Caco-2 (cell line): ENCODE measurements at regions not wholly inside any gene's neighbourhood (a gene's known extent, or its start where the extent isn't known, plus 50 kb on each side); places are given as distances from the start of the nearest gene placed in this dataset. TPM values are rescaled to one million over a fixed set of nuclear protein-coding genes. Genes with fewer than 3 reads are reported as not detected.

Experiments
- BruUV-seq: library from RNA; stranded (reverse); fragments of 400-500 nt; replicated peaks from 2 replicates; lab custom pipeline; 2021; lab: Mats Ljungman, UMichigan
- CTCF ChIA-PET: fragments of 300-600 bp; sonication (Branson Sonifier 250); formaldehyde crosslinking; loops from one replicate; lab custom pipeline; 2022; ENCODE audit warnings: antibody characterized with exemption; lab: Charles Lee
- POLR2A ChIA-PET: fragments of 300-600 bp; sonication (Branson Sonifier 250); formaldehyde crosslinking; loops from one replicate; lab custom pipeline; 2022; ENCODE audit warnings: antibody characterized with exemption; lab: Charles Lee
- DNase-seq, 2 experiments: peaks; one replicate each; pipeline versions ENCODE4 v3.0.0 to v3.0.0-alpha.2; 2020 to 2022
- H3K27me3 ChIP-seq: replicated peaks from 2 replicates; pipeline ENCODE4 v1.6.0; 2011; ENCODE audit warnings: low read length; ENCODE audit not compliant: control insufficient read depth, insufficient read depth
- H3K36me3 ChIP-seq: 2 replicates; pipeline ENCODE4 v1.5.1; 2011; ENCODE audit warnings: low read length; ENCODE audit not compliant: control insufficient read depth, insufficient read depth
- H3K4me1 ChIP-seq: fragments of 250-450 bp; sonication (Bioruptor Pico); 2 replicates; pipeline ENCODE4 v1.5.1; 2020; ENCODE audit warnings: mild to moderate bottlenecking
- H3K4me3 ChIP-seq: 2 replicates; pipeline ENCODE4 v1.5.1; 2011; ENCODE audit warnings: low read depth, mild to moderate bottlenecking, control low read depth, low read length
- H3K9me3 ChIP-seq: fragments of 250-450 bp; sonication (Bioruptor Pico); 2 replicates; pipeline ENCODE4 v1.5.1; 2020; ENCODE audit warnings: mild to moderate bottlenecking, moderate library complexity
- H3K27ac Mint-ChIP-seq: one replicate; pipeline ENCODE4 v1.8.0; 2022; ENCODE audit warnings: mixed read lengths; ENCODE audit not compliant: unreplicated experiment
- H3K27me3 Mint-ChIP-seq: one replicate; pipeline ENCODE4 v1.8.0; 2022; ENCODE audit warnings: mixed read lengths; ENCODE audit not compliant: insufficient read depth, unreplicated experiment
- H3K36me3 Mint-ChIP-seq: one replicate; pipeline ENCODE4 v1.8.0; 2022; ENCODE audit warnings: mild to moderate bottlenecking, mixed read lengths; ENCODE audit not compliant: insufficient read depth, unreplicated experiment
- H3K4me1 Mint-ChIP-seq: one replicate; pipeline ENCODE4 v1.8.0; 2022; ENCODE audit warnings: low read depth, mixed read lengths; ENCODE audit not compliant: unreplicated experiment
- H3K4me3 Mint-ChIP-seq: one replicate; pipeline ENCODE4 v1.8.0; 2022; ENCODE audit warnings: mild to moderate bottlenecking, moderate library complexity, mixed read lengths; ENCODE audit not compliant: unreplicated experiment
- H3K9me3 Mint-ChIP-seq: one replicate; pipeline ENCODE4 v1.8.0; 2022; ENCODE audit warnings: mixed read lengths; ENCODE audit not compliant: unreplicated experiment
- CTCF ChIP-seq, 2 experiments: fragments of 200-600 bp in 1 of 2; IDR thresholded peaks; 1 replicate in 1 of 2; 2 replicates in 1 of 2; pipeline versions ENCODE4 v1.5.1 to v1.8.0; 2011 to 2022; ENCODE audit warnings: antibody characterized with exemption in 1 of 2, control low read depth in 1 of 2, inconsistent platforms in 1 of 2, low read depth in 1 of 2, low read length in 1 of 2, mild to moderate bottlenecking in 1 of 2, moderate library complexity in 1 of 2; ENCODE audit not compliant: insufficient read depth in 1 of 2, severe bottlenecking in 1 of 2, unreplicated experiment in 1 of 2
- intact Hi-C: fragments of 100-400 bp; cut with micrococcal nuclease; formaldehyde crosslinking; loops from one replicate; pipeline ENCODE4 v1.10.0; 2022; ENCODE audit not compliant: unreplicated experiment
- microRNA-seq: library from miRNA; unstranded; fragments of <30 nt; microRNA quantifications from one replicate; pipeline ENCODE4 v1.2.0, GENCODE V29; 2022

GRCh38 chr21:35100349-35100811 is 51.3 kb upstream of the RUNX1 start:
- Mint-ChIP-seq H3K27ac (no peak overlapping the region), H3K27me3 (no peaks in the 10 kb centered on the region), H3K4me1 (no peaks in the 10 kb centered on the region), H3K36me3 (no peaks in the 10 kb centered on the region), H3K4me3 (no peak overlapping the region), H3K9me3 (no peaks in the 10 kb centered on the region)
- no peak for DNase-seq
- Histone ChIP-seq H3K9me3 (no peaks in the 10 kb centered on the region), H3K36me3 (no peaks in the 10 kb centered on the region), H3K4me1 (no peaks in the 10 kb centered on the region), H3K27me3 (no peaks in the 10 kb centered on the region), H3K4me3 (no peak overlapping the region)
- TF ChIP-seq CTCF (IDR thresholded peaks at IDR 0.05; ENCODE audit: insufficient read depth in 1 of 2, low read depth in 1 of 2, low read length in 1 of 2, severe bottlenecking in 1 of 2, unreplicated experiment in 1 of 2): no peak
- CTCF ChIA-PET: no interaction called here
- intact Hi-C loops: no loop called here
- no TSS peak for BruUV-seq
- POLR2A ChIA-PET: no interaction called here

GRCh38 chr21:35099310-35099709 is 50.2 kb upstream of the RUNX1 start:
- Mint-ChIP-seq H3K27ac (no peak overlapping the region), H3K4me3 (no peak overlapping the region), H3K4me1 (no peaks in the 10 kb centered on the region), H3K36me3 (no peaks in the 10 kb centered on the region), H3K27me3 (no peaks in the 10 kb centered on the region), H3K9me3 (no peaks in the 10 kb centered on the region)
- POLR2A ChIA-PET: no interaction called here
- no peaks in the 10 kb centered on the region for H3K36me3 ChIP-seq
- CTCF ChIA-PET: no interaction called here
- no peak for TF ChIP-seq CTCF (IDR thresholded peaks at IDR 0.05; ENCODE audit: insufficient read depth in 1 of 2, low read depth in 1 of 2, low read length in 1 of 2, severe bottlenecking in 1 of 2, unreplicated experiment in 1 of 2)
- H3K9me3 ChIP-seq: no peaks in the 10 kb centered on the region
- H3K4me3 ChIP-seq: no peak overlapping the region
- no peak for DNase-seq
- intact Hi-C loops: no loop called here
- H3K4me1 ChIP-seq: no peaks in the 10 kb centered on the region
- H3K27me3 ChIP-seq: no peaks in the 10 kb centered on the region
- BruUV-seq: no TSS peak

Small RNA genes in the stretch of these regions (microRNA-seq; reads per million reads assigned to microRNA genes)
- not detected for gene MIR802
